WTC11 (cell line): ENCODE measurements at regions not wholly inside any gene's neighbourhood (a gene's known extent, or its start where the extent isn't known, plus 50 kb on each side); places are given as distances from the start of the nearest gene placed in this dataset.

ENCODE experiments used
- ATAC-seq: fragments of 200-7000 bp; cut with Tn5 transposase; 2 replicates; pipeline ENCODE4 v1.10.0; 2021; ENCODE audit warnings: mild to moderate bottlenecking, moderate library complexity
- CTCF ChIA-PET: fragments of 300-600 bp; sonication (Branson Sonifier 250); formaldehyde crosslinking; loops from one replicate; lab custom pipeline; 2021; ENCODE audit warnings: antibody characterized with exemption; lab: Charles Lee
- POLR2A ChIA-PET: fragments of 350-600 bp; sonication (Branson Sonifier 250); formaldehyde crosslinking; loops from one replicate; lab custom pipeline; 2021; ENCODE audit warnings: antibody characterized with exemption; lab: Charles Lee
- DNase-seq: peaks from one replicate; pipeline ENCODE4 v3.0.0; 2021; ENCODE audit warnings: low spot score
- H3K27ac Mint-ChIP-seq: 2 replicates; pipeline ENCODE4 v1.8.0; 2021; ENCODE audit warnings: mixed read lengths
- H3K27me3 Mint-ChIP-seq: 2 replicates; pipeline ENCODE4 v1.8.0; 2021; ENCODE audit warnings: low read depth, mild to moderate bottlenecking, moderate library complexity, mixed read lengths
- H3K36me3 Mint-ChIP-seq: 2 replicates; pipeline ENCODE4 v1.8.0; 2021; ENCODE audit warnings: mixed read lengths
- H3K4me1 Mint-ChIP-seq: 2 replicates; pipeline ENCODE4 v1.8.0; 2022; ENCODE audit warnings: mixed read lengths
- H3K4me3 Mint-ChIP-seq: 2 replicates; pipeline ENCODE4 v1.8.0; 2021; ENCODE audit warnings: mild to moderate bottlenecking, moderate library complexity, mixed read lengths
- H3K9me3 Mint-ChIP-seq: 2 replicates; pipeline ENCODE4 v1.8.0; 2021; ENCODE audit warnings: mixed read lengths
- ARID4B ChIP-seq: sonication (generic); formaldehyde crosslinking; IDR thresholded peaks from 2 replicates; pipeline ENCODE4 v1.8.0; 2023; ENCODE audit warnings: missing genetic modification reagents, mild to moderate bottlenecking, borderline replicate concordance
- ATF1 ChIP-seq: sonication (generic); formaldehyde crosslinking; IDR thresholded peaks from 2 replicates; pipeline ENCODE4 v1.8.1; 2023; ENCODE audit warnings: mild to moderate bottlenecking, moderate library complexity, missing genetic modification reagents
- ATF2 ChIP-seq: sonication (generic); formaldehyde crosslinking; IDR thresholded peaks from 2 replicates; pipeline ENCODE4 v1.8.1; 2022; ENCODE audit warnings: low read depth, missing genetic modification reagents, borderline replicate concordance
- ATF6 ChIP-seq: sonication (generic); formaldehyde crosslinking; IDR thresholded peaks from 2 replicates; pipeline ENCODE4 v1.8.1; 2023; ENCODE audit warnings: mild to moderate bottlenecking, missing genetic modification reagents
- FOXJ3 ChIP-seq: sonication (generic); formaldehyde crosslinking; IDR thresholded peaks from 2 replicates; pipeline ENCODE4 v1.9.0; 2021; ENCODE audit warnings: missing genetic modification reagents, mild to moderate bottlenecking, borderline replicate concordance
- JAZF1 ChIP-seq: fragments of 250-450 bp; sonication (Bioruptor Pico); IDR thresholded peaks from 2 replicates; pipeline ENCODE4 v1.9.0; 2021; ENCODE audit warnings: moderate library complexity, mild to moderate bottlenecking, inconsistent platforms
- MAX ChIP-seq: sonication (generic); formaldehyde crosslinking; IDR thresholded peaks from 2 replicates; pipeline ENCODE4 v1.8.0; 2022; ENCODE audit warnings: mild to moderate bottlenecking, missing genetic modification reagents
- MLX ChIP-seq: sonication (generic); formaldehyde crosslinking; IDR thresholded peaks from 2 replicates; pipeline ENCODE4 v1.8.1; 2023; ENCODE audit warnings: mild to moderate bottlenecking, missing genetic modification reagents, moderate library complexity
- NFE2L1 ChIP-seq: sonication (generic); formaldehyde crosslinking; IDR thresholded peaks from 2 replicates; pipeline ENCODE4 v1.8.1; 2023; ENCODE audit warnings: missing genetic modification reagents
- NR1H2 ChIP-seq: sonication (generic); formaldehyde crosslinking; IDR thresholded peaks from 2 replicates; pipeline ENCODE4 v1.9.0; 2021; ENCODE audit warnings: mild to moderate bottlenecking, moderate library complexity, missing genetic modification reagents
- NR3C1 ChIP-seq: sonication (generic); formaldehyde crosslinking; conservative IDR thresholded peaks from 2 replicates; pipeline ENCODE4 v1.8.1; 2023; ENCODE audit warnings: low read depth, mild to moderate bottlenecking, missing genetic modification reagents
- PRDM15 ChIP-seq: sonication (generic); formaldehyde crosslinking; IDR thresholded peaks from 2 replicates; pipeline ENCODE4 v1.8.0; 2022; ENCODE audit warnings: missing genetic modification reagents
- RELA ChIP-seq: sonication (generic); formaldehyde crosslinking; IDR thresholded peaks from 2 replicates; pipeline ENCODE4 v1.8.1; 2022; ENCODE audit warnings: missing genetic modification reagents, mild to moderate bottlenecking, borderline replicate concordance
- ZNF317 ChIP-seq: sonication (generic); formaldehyde crosslinking; IDR thresholded peaks from 2 replicates; pipeline ENCODE4 v1.8.1; 2023; ENCODE audit warnings: low read depth, mild to moderate bottlenecking, moderate library complexity, missing genetic modification reagents, borderline replicate concordance
- ZNF532 ChIP-seq: fragments of 250-450 bp; sonication (Bioruptor Pico); IDR thresholded peaks from 2 replicates; pipeline ENCODE4 v1.9.0; 2021; ENCODE audit warnings: mild to moderate bottlenecking, borderline replicate concordance
- ZNF671 ChIP-seq: fragments of 250-450 bp; sonication (Bioruptor Pico); IDR thresholded peaks from 2 replicates; pipeline ENCODE4 v1.8.0; 2021; ENCODE audit warnings: mild to moderate bottlenecking

- Mint-ChIP-seq H3K27ac (no peak overlapping the region), H3K27me3 (peaks cover 45% of the 10 kb centered on the region), H3K4me1 (peaks cover 35% of the 10 kb centered on the region), H3K36me3 (peaks cover 7% of the 10 kb centered on the region), H3K4me3 (no peak overlapping the region), H3K9me3 (peaks cover 12% of the 10 kb centered on the region)
- ATAC-seq (no peak), DNase-seq (no peak)
- ChIA-PET CTCF (no interaction called here), POLR2A (no interaction called here)
- TF ChIP-seq NR3C1 (CRISPR knock-in tag) (no peak), ZNF317 (no peak), ZNF532 (CRISPR knock-in tag) (no peak), ZNF671 (no peak), ATF1 (CRISPR knock-in tag) (no peak), PRDM15 (CRISPR knock-in tag) (no peak), NFE2L1 (no peak), ATF6 (no peak), NR1H2 (CRISPR knock-in tag) (no peak), ARID4B (CRISPR knock-in tag) (no peak), MLX (CRISPR knock-in tag) (no peak), JAZF1 (CRISPR knock-in tag) (no peak), ATF2 (no peak), RELA (no peak), FOXJ3 (CRISPR knock-in tag) (no peak), MAX (no peak)
Observed at GRCh38 chr20:60900618-60901017, 351.4 kb upstream of the CDH4 start.
